HG02870 (cell line): ENCODE measurements at regions not wholly inside any gene's neighbourhood (a gene's known extent, or its start where the extent isn't known, plus 50 kb on each side); places are given as distances from the start of the nearest gene placed in this dataset.
"Not testable (repeated sequence)": the region's sequence is repeated elsewhere in the genome, so short reads cannot be mapped to it uniquely, and the experiment has no call there.

Experiments used
- ATAC-seq: cut with Tn5 transposase; IDR thresholded peaks from one replicate; pipeline ENCODE4 v1.9.1; 2021; ENCODE audit warnings: mild to moderate bottlenecking, moderate library complexity; ENCODE audit not compliant: unreplicated experiment

DNA sequence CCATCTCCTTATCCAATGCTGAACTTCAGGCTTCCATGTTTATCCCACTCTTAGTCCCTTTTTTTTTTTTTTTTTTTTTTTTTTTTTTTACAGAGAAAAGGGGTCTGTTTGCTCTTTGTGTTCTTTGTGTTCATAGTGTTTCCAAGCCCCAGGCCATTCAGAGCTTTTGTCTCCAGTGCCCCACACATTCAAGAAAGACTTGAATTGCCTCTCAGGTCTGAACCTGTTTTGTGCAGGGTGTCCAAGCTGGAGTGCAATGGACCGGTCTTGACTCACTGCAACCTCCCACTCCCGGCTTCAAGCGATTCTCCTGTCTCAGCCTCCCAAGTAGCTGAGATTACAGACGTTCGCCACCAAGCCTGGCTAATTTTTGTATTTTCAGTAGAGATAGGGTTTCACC lies 191.2 kb downstream of the PALM2AKAP2 start:
- ATAC-seq: no peak

DNA sequence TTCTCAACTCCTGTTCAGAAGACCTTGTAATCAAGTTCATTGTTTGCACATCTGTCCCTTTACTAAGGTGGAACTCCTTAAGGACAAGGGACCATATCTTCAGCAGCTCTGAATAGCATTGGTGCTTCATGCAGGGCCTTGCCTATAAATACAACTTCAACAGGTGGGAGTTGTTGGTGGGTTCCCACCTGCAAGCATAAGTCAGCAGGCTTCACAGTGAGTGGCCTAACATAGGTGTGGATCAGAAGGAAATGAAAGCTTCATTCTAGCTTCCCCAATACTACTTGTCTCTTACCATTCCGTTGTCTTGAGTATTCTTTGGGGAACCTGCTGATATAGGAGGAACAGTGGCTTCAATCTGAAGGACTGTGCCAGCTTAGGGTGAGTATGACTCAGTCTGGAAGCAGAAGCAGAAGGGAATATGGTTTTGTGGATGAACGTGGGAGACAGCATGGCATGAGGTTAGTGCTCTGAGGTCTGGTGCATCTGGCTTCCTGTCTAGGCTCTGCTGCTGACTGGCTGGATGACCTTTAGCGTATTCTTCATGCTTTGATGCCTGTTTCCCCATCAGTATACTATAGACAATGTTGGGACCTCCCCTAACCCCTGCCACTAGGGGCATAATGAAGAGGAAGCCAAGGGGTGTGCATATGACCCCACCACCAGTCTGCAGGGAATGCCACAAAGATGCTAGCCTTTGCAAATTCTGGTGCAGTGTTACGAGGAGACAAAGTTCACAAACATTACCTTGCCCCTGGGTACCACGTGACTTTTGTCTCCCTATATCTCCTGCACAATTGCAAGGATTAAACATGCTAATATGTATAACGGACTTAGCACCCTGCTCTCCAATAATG lies 192.3 kb downstream of the PALM2AKAP2 start:
- ATAC-seq: peak; percentile 37

GRCh38 chr9:109973336-109973735 lies 193.3 kb downstream of the PALM2AKAP2 start:
- ATAC-seq: no peak

DNA sequence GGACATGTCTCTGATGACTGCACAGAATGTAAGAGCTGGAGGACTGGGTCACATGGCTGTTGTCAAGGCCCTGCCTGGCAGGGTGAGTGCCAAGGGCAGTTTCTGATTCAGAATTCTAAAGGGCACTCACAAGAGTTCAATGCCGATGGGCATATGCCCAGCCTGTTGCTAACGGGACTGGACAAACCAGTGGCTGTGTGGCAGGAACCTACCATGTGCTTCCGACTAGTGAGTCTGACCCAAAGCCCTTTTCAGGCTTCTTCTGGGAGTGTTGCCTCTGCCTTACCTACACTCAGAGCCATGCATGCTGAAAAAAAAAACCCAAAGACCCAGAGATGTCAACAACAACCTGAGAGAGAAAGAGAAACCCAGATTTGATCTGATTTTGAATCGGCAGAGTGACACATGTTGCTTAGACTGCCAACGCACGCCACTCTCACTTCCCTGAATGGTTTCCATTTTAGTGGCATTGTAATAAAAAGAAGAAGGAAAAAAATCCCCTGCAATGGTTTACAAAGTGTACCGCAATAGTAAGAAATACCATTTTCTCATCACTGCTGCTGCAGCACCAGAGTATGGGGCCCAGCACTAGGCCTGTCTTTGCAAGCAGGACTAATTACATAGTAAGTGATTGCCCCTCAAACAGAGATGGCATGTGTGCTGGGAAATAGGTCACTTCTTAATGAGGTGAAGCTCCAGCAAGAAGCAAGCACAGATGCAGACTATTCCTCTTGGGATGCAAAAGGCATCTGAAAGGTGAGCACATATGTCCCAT lies 194.3 kb downstream of the PALM2AKAP2 start:
- peak; percentile 75 for ATAC-seq

- ATAC-seq: peak; percentile 8
These were observed 194.9 kb downstream of the PALM2AKAP2 start for GRCh38 chr9:109974918-109975276.

- no peak for ATAC-seq
These were observed 195.7 kb downstream of the PALM2AKAP2 start for GRCh38 chr9:109975574-109976295.

DNA sequence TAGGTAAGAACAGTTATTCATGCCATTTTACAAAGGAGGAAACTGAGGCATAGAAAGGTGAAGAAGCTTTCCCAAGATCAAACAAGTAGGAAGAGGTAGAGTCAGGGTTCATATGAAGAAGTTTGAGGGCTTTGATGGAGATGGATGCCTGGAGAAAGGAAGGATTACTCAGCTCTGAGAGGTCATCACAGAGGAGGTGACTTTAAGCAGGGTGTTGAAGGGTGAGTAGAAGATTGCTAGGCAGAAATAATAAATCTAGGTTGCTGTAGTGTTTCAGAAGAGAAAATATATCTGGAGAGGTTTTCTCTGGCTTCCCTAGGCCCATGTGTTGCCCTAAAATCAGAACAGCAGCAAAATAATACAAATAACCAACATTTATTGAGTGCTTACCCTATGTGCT lies 196.3 kb downstream of the PALM2AKAP2 start:
- no peak for ATAC-seq

GRCh38 chr9:109977521-109977920 lies 197.5 kb downstream of the PALM2AKAP2 start:
- no peak for ATAC-seq

- no peak for ATAC-seq
These were observed 201.1 kb downstream of the PALM2AKAP2 start for GRCh38 chr9:109981091-109981490.

GRCh38 chr9:109986521-109986991 lies 206.6 kb downstream of the PALM2AKAP2 start:
- ATAC-seq: no peak

DNA sequence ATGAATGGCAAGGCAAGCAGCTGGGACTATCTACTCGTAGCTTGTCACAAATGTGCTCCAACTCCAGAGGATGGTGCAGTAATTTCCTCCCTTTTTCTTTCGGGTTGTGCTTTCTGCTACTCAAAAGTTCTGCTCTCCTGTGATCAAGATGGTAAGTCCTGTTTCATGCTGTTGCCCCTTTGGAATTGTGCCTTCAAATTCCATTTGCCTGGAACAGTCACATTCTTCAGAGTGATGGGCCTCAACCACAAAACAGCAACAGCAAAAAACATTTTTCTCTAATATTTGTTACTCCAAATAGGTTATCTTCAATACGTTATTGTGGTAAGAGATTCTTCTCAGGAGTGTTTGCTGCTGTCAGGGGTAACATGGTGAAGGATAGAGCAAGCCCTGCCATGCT lies 209.3 kb downstream of the PALM2AKAP2 start:
- no peak for ATAC-seq

GRCh38 chr9:109990541-109990940 lies 210.5 kb downstream of the PALM2AKAP2 start:
- ATAC-seq: no peak

DNA sequence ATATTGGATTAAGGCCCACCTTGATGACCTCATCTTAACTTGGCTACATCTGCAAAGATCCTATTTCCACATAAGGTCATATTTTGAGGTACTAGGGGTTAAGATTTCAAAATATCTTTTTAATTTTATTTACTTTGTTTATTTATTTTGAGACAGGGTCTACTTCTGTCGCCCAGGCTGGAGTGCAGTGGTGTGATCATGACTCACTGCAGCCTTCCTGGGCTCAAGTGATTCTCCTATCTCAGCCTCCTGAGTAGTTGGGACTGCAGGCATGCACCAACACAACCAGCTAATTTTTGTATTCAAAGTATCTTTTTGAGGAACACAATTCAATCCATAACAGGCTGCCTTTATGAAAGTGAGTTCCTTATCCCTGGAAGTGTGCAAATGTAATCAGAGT lies 212.3 kb downstream of the PALM2AKAP2 start:
- no peak for ATAC-seq

GRCh38 chr9:109993250-109993978 lies 213.4 kb downstream of the PALM2AKAP2 start:
- ATAC-seq: no peak

GRCh38 chr9:109994141-109994540 lies 213.8 kb downstream of the C9orf152 start:
- no peak for ATAC-seq

GRCh38 chr9:109996936-109997580 lies 210.9 kb downstream of the C9orf152 start:
- no peak for ATAC-seq

- no peak for ATAC-seq
These were observed 210.3 kb downstream of the C9orf152 start for GRCh38 chr9:109997682-109998081.

GRCh38 chr9:110005521-110005920 lies 202.4 kb downstream of the C9orf152 start:
- ATAC-seq: not testable (repeated sequence)

DNA sequence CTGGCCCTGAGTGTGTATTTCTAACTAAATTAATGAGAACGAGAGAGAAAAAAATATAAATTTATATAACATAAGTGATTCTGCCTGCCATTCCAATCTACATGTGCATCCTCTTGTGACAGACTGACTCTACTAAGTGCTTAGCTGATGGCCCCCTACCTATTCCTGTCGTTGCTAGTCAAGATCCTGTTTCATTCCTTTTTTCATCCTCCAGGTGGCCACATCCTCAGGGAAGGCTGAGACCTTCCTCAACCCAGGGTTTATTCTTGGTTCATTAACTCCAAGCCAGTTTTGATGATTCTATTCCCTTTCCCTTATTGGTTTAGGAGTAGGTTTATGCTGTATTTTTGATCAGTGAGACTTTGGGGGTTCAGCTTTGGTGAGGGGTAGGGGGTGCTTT lies 201.3 kb downstream of the C9orf152 start:
- no peak for ATAC-seq
